DND-41 (cell line): ENCODE measurements at regions not wholly inside any gene's neighbourhood (a gene's known extent, or its start where the extent isn't known, plus 50 kb on each side); places are given as distances from the start of the nearest gene placed in this dataset.

ENCODE experiments used
- ATAC-seq: fragments of 200-7000 bp; cut with Tn5 transposase; 3 replicates; pipeline ENCODE4 v1.9.1; 2021; ENCODE audit warnings: low read depth; ENCODE audit not compliant: insufficient read depth
- DNase-seq: peaks from one replicate; pipeline ENCODE4 v3.0.0-alpha.2; 2020
- H2AFZ ChIP-seq: 2 replicates; pipeline ENCODE4 v1.6.0; 2012; ENCODE audit warnings: low read depth, low read length
- H3K27ac ChIP-seq: 2 replicates; pipeline ENCODE4 v1.5.1; 2012; ENCODE audit warnings: low read length, inconsistent platforms
- H3K27me3 ChIP-seq: fragments of 200-600 bp; sonication (generic); 2 replicates; pipeline ENCODE4 v1.6.0; 2012; ENCODE audit warnings: low read length, mild to moderate bottlenecking, inconsistent platforms; ENCODE audit not compliant: insufficient read depth, poor library complexity
- H3K36me3 ChIP-seq: 2 replicates; pipeline ENCODE4 v1.5.1; 2012; ENCODE audit warnings: low read length, inconsistent platforms; ENCODE audit not compliant: insufficient read depth
- H3K4me1 ChIP-seq: 2 replicates; pipeline ENCODE4 v1.5.1; 2012; ENCODE audit warnings: mild to moderate bottlenecking, low read length; ENCODE audit not compliant: insufficient read depth
- H3K4me2 ChIP-seq: 2 replicates; pipeline ENCODE4 v1.6.0; 2012; ENCODE audit warnings: mild to moderate bottlenecking, moderate library complexity, low read length, inconsistent platforms; ENCODE audit not compliant: insufficient read depth
- H3K4me3 ChIP-seq, 2 experiments: fragments of 200-600 bp in 1 of 2; shearing (Covaris generic) in 1 of 2; 2 replicates each; pipeline ENCODE4 v1.5.1; 2012 to 2016; ENCODE audit warnings: inconsistent platforms in 2 of 2, low read length in 2 of 2, mild to moderate bottlenecking in 2 of 2, low read depth in 1 of 2, moderate library complexity in 1 of 2
- H3K79me2 ChIP-seq: 2 replicates; pipeline ENCODE4 v1.6.0; 2012; ENCODE audit warnings: low read length, inconsistent platforms; ENCODE audit not compliant: insufficient read depth
- H3K9ac ChIP-seq: 2 replicates; pipeline ENCODE4 v1.6.0; 2012; ENCODE audit warnings: low read depth, mild to moderate bottlenecking, inconsistent platforms, low read length, moderate library complexity
- H3K9me3 ChIP-seq: 2 replicates; pipeline ENCODE4 v1.5.1; 2012; ENCODE audit warnings: low read length, moderate library complexity, mild to moderate bottlenecking, inconsistent platforms; ENCODE audit not compliant: insufficient read depth, severe bottlenecking
- H4K20me1 ChIP-seq: 2 replicates; pipeline ENCODE4 v1.6.0; 2012; ENCODE audit warnings: low read length; ENCODE audit not compliant: insufficient read depth
- CTCF ChIP-seq: IDR thresholded peaks from 2 replicates; pipeline ENCODE4 v1.5.1; 2012; ENCODE audit warnings: borderline replicate concordance, low read length, moderate library complexity, mild to moderate bottlenecking; ENCODE audit not compliant: poor library complexity, severe bottlenecking; ENCODE audit errors: extremely low read depth
- EZH2 ChIP-seq: IDR thresholded peaks from 3 replicates; pipeline ENCODE4 v1.6.1; 2012; ENCODE audit warnings: borderline replicate concordance, low read depth, mild to moderate bottlenecking, moderate library complexity, low read length, inconsistent platforms; ENCODE audit not compliant: severe bottlenecking

- Histone ChIP-seq H3K4me2 (no peak overlapping the region), H3K79me2 (no peaks in the 10 kb centered on the region), H3K36me3 (no peaks in the 10 kb centered on the region), H3K9me3 (no peaks in the 10 kb centered on the region), H3K27ac (no peak overlapping the region), H2AFZ (no peak overlapping the region), H3K9ac (no peak overlapping the region), H3K27me3 (no peaks in the 10 kb centered on the region), H4K20me1 (no peaks in the 10 kb centered on the region), H3K4me1 (no peaks in the 10 kb centered on the region), H3K4me3 (no peak overlapping the region)
- TF ChIP-seq EZH2 (no peak), CTCF (no peak)
- ATAC-seq (no peak), DNase-seq (no peak)
Observed at GRCh38 chr6:14757014-14757413, 488.9 kb upstream of the JARID2 start.

GRCh38 chr6:14757418-14757817 lies 488.5 kb upstream of the JARID2 start:
- Histone ChIP-seq H4K20me1 (no peaks in the 10 kb centered on the region), H3K9ac (no peak overlapping the region), H3K4me1 (no peaks in the 10 kb centered on the region), H3K4me2 (no peak overlapping the region), H3K79me2 (no peaks in the 10 kb centered on the region), H2AFZ (no peak overlapping the region), H3K9me3 (no peaks in the 10 kb centered on the region), H3K27me3 (no peaks in the 10 kb centered on the region), H3K36me3 (no peaks in the 10 kb centered on the region), H3K4me3 (no peak overlapping the region), H3K27ac (no peak overlapping the region)
- DNase-seq (no peak), ATAC-seq (no peak)
- TF ChIP-seq CTCF, result no peak
- no peak for TF ChIP-seq EZH2

- DNase-seq (no peak), ATAC-seq (no peak)
- no peaks in the 10 kb centered on the region for H3K4me1 ChIP-seq
- H3K27me3 ChIP-seq, result no peaks in the 10 kb centered on the region
- no peaks in the 10 kb centered on the region for H4K20me1 ChIP-seq
- H3K9me3 ChIP-seq, result no peaks in the 10 kb centered on the region
- no peak overlapping the region for H3K4me2 ChIP-seq
- no peak overlapping the region for H3K9ac ChIP-seq
- no peaks in the 10 kb centered on the region for H3K79me2 ChIP-seq
- H3K36me3 ChIP-seq, result no peaks in the 10 kb centered on the region
- no peak overlapping the region for H3K4me3 ChIP-seq
- no peak overlapping the region for H3K27ac ChIP-seq
- no peak overlapping the region for H2AFZ ChIP-seq
- TF ChIP-seq EZH2, result no peak
- no peak for TF ChIP-seq CTCF
Observed at GRCh38 chr6:14758421-14759081, 487.3 kb upstream of the JARID2 start.
